ENCODE measurements at regions not wholly inside any gene's neighbourhood (a gene's known extent, or its start where the extent isn't known, plus 50 kb on each side); places are given as distances from the start of the nearest gene placed in this dataset.

DNA sequence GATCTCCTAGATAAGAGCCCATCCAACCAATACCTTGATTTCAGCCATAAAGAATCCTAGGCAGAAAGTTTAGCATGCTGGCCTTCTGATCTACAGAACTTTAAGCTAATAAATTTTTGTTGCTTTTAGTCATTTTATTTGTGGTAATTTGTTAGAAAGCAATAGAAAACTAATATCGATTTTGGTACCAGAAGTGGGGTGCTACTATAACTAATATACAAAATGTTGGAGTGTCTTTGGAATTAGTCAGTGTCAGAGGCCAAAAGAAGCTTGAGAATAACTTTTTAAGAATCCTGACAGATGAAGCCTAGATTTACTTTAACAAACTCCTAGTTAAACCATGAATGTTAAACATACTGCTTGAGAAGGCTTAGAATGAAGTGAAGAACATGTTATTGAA lies 83.6 kb upstream of the HSF2 start:
- TF ChIP-seq, protein P1, sequence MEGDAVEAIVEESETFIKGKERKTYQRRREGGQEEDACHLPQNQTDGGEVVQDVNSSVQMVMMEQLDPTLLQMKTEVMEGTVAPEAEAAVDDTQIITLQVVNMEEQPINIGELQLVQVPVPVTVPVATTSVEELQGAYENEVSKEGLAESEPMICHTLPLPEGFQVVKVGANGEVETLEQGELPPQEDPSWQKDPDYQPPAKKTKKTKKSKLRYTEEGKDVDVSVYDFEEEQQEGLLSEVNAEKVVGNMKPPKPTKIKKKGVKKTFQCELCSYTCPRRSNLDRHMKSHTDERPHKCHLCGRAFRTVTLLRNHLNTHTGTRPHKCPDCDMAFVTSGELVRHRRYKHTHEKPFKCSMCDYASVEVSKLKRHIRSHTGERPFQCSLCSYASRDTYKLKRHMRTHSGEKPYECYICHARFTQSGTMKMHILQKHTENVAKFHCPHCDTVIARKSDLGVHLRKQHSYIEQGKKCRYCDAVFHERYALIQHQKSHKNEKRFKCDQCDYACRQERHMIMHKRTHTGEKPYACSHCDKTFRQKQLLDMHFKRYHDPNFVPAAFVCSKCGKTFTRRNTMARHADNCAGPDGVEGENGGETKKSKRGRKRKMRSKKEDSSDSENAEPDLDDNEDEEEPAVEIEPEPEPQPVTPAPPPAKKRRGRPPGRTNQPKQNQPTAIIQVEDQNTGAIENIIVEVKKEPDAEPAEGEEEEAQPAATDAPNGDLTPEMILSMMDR (IDR thresholded peaks at IDR 0.05), result no peak
- TF ChIP-seq POLR2AphosphoS5 (IDR thresholded peaks at IDR 0.05) (no peak), POLR2A (IDR thresholded peaks at IDR 0.05) (no peak), EP300 (IDR thresholded peaks at IDR 0.05) (no peak)

All from suprapubic skin (tissue), 4 donors.